GM18502 (cell line): ENCODE measurements at regions not wholly inside any gene's neighbourhood (a gene's known extent, or its start where the extent isn't known, plus 50 kb on each side); places are given as distances from the start of the nearest gene placed in this dataset.

Experiments used
- ATAC-seq: cut with Tn5 transposase; IDR thresholded peaks from one replicate; pipeline ENCODE4 v1.9.1; 2021; ENCODE audit warnings: mild to moderate bottlenecking; ENCODE audit not compliant: unreplicated experiment, poor library complexity

GRCh38 chr17:73777131-73777449 is 132.8 kb upstream of the SDK2 start:
- no peak for ATAC-seq

- ATAC-seq = no peak
Observed at GRCh38 chr17:73782231-73782630, 138.0 kb upstream of the SDK2 start.

- ATAC-seq = no peak
Observed at GRCh38 chr17:73782641-73783381, 138.6 kb upstream of the SDK2 start.

GRCh38 chr17:73783382-73783766 is 139.1 kb upstream of the SDK2 start:
- no peak for ATAC-seq

- ATAC-seq = no peak
Observed at GRCh38 chr17:73783945-73784603, 139.8 kb upstream of the SDK2 start.

- no peak for ATAC-seq
Observed at GRCh38 chr17:73785496-73785895, 141.3 kb upstream of the SDK2 start.

GRCh38 chr17:73785958-73786743 is 141.9 kb upstream of the SDK2 start:
- no peak for ATAC-seq

- no peak for ATAC-seq
Observed at GRCh38 chr17:73787076-73788059, 143.1 kb upstream of the SDK2 start.

- no peak for ATAC-seq
Observed at GRCh38 chr17:73788111-73788510, 143.9 kb upstream of the SDK2 start.

GRCh38 chr17:73791121-73791520 is 146.9 kb upstream of the SDK2 start:
- ATAC-seq = no peak

GRCh38 chr17:73791631-73792030 is 147.4 kb upstream of the SDK2 start:
- no peak for ATAC-seq

GRCh38 chr17:73792994-73793393 is 148.7 kb upstream of the SDK2 start:
- no peak for ATAC-seq

GRCh38 chr17:73794336-73794735 is 150.1 kb upstream of the SDK2 start:
- ATAC-seq = no peak

GRCh38 chr17:73795730-73796129 is 151.5 kb upstream of the SDK2 start:
- ATAC-seq = no peak

GRCh38 chr17:73797594-73798110 is 153.4 kb upstream of the SDK2 start:
- no peak for ATAC-seq

GRCh38 chr17:73798111-73798748 is 154.0 kb upstream of the SDK2 start:
- no peak for ATAC-seq

- no peak for ATAC-seq
Observed at GRCh38 chr17:73799096-73799495, 154.9 kb upstream of the SDK2 start.

- ATAC-seq = no peak
Observed at GRCh38 chr17:73799781-73800627, 155.8 kb upstream of the SDK2 start.

GRCh38 chr17:73800893-73801292 is 156.6 kb upstream of the SDK2 start:
- no peak for ATAC-seq
